Uterus (tissue), 2 donors: ENCODE measurements at regions not wholly inside any gene's neighbourhood (a gene's known extent, or its start where the extent isn't known, plus 50 kb on each side); places are given as distances from the start of the nearest gene placed in this dataset.

ENCODE experiments used
- POLR2A ChIP-seq, 2 donors: fragments of 450-650 bp; IDR thresholded peaks; one replicate each; pipeline ENCODE4 v1.6.1; 2016; ENCODE audit warnings: antibody characterized with exemption in 2 of 2, mild to moderate bottlenecking in 1 of 2, moderate library complexity in 1 of 2
- TF ChIP-seq, protein P1 (sequence below), 4 experiments: fragments of 200-600 bp in 2 of 4; fragments of 450-650 bp in 2 of 4; sonication (generic) in 2 of 4; IDR thresholded peaks; one replicate each; pipeline ENCODE4 v1.5.1; 2016 to 2019; ENCODE audit warnings: antibody characterized with exemption in 4 of 4, mild to moderate bottlenecking in 2 of 4, moderate library complexity in 1 of 4

DNA sequence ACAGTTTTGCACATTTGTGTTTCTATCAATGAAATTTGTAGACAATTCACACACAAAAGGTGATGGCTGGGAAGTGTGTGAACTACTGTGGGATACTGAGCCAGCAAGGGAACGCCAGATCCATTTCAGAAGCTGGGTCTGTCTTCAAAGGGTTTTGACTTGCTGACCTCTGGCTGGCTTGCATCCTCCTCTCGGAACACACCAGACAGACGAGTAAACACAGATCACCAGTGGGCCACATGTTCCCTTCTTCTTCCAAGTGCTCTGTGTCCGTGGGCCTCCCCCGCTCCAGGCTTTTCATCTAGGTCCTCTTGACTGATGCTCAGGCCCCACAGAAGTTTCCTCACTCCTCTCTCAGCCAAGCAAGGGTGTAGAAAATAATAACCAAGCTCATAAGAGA is 122.2 kb upstream of the OSR1 start:
- TF ChIP-seq, protein P1, sequence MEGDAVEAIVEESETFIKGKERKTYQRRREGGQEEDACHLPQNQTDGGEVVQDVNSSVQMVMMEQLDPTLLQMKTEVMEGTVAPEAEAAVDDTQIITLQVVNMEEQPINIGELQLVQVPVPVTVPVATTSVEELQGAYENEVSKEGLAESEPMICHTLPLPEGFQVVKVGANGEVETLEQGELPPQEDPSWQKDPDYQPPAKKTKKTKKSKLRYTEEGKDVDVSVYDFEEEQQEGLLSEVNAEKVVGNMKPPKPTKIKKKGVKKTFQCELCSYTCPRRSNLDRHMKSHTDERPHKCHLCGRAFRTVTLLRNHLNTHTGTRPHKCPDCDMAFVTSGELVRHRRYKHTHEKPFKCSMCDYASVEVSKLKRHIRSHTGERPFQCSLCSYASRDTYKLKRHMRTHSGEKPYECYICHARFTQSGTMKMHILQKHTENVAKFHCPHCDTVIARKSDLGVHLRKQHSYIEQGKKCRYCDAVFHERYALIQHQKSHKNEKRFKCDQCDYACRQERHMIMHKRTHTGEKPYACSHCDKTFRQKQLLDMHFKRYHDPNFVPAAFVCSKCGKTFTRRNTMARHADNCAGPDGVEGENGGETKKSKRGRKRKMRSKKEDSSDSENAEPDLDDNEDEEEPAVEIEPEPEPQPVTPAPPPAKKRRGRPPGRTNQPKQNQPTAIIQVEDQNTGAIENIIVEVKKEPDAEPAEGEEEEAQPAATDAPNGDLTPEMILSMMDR (IDR thresholded peaks at IDR 0.05): no peak
- no peak for TF ChIP-seq POLR2A (IDR thresholded peaks at IDR 0.05)
